Coronary artery (tissue), 2 donors: ENCODE measurements at regions not wholly inside any gene's neighbourhood (a gene's known extent, or its start where the extent isn't known, plus 50 kb on each side); places are given as distances from the start of the nearest gene placed in this dataset.
A peak's percentile ranks its signal among the peaks of the same experiment; 100 is the strongest.

ENCODE experiments used
- DNase-seq: peaks from one replicate; pipeline ENCODE4 v3.0.0-alpha.2; 2017; ENCODE audit warnings: low spot score
- H3K27ac ChIP-seq, 2 donors: fragments of 200-600 bp; sonication (generic); one replicate each; pipeline ENCODE4 v1.5.1; 2016 to 2019
- H3K4me3 ChIP-seq: fragments of 200-600 bp; sonication (generic); 2 replicates; pipeline ENCODE4 v1.5.1; 2016; ENCODE audit warnings: mild to moderate bottlenecking, moderate library complexity
- TF ChIP-seq, protein P1 (sequence below): fragments of 200-600 bp; sonication (generic); IDR thresholded peaks from one replicate; pipeline ENCODE4 v1.5.1; 2019; ENCODE audit warnings: antibody characterized with exemption

DNA sequence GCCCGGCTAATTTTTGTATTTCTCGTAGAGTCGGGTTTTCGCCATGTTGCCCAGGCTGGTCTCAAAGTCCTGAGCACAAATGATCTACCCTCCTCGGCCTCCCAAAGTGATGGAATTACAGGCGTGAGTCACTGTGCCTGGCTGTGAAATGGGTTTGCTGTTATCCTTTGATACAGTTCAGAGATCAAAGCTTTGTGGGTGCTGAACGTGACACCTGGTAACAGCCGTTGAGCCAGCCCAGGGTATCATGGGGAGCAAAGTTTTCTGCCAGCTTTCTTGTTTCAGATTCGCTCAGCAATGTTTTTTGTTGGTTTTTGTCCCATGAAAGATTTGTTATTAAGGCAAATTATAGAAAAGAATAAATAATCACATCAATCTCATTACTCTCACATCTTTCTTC is 68.9 kb upstream of the LPAR1 start:
- Histone ChIP-seq H3K27ac (no peak overlapping the region), H3K4me3 (no peak overlapping the region)
- TF ChIP-seq, protein P1, sequence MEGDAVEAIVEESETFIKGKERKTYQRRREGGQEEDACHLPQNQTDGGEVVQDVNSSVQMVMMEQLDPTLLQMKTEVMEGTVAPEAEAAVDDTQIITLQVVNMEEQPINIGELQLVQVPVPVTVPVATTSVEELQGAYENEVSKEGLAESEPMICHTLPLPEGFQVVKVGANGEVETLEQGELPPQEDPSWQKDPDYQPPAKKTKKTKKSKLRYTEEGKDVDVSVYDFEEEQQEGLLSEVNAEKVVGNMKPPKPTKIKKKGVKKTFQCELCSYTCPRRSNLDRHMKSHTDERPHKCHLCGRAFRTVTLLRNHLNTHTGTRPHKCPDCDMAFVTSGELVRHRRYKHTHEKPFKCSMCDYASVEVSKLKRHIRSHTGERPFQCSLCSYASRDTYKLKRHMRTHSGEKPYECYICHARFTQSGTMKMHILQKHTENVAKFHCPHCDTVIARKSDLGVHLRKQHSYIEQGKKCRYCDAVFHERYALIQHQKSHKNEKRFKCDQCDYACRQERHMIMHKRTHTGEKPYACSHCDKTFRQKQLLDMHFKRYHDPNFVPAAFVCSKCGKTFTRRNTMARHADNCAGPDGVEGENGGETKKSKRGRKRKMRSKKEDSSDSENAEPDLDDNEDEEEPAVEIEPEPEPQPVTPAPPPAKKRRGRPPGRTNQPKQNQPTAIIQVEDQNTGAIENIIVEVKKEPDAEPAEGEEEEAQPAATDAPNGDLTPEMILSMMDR, result no peak
- DNase-seq, result no peak

DNA sequence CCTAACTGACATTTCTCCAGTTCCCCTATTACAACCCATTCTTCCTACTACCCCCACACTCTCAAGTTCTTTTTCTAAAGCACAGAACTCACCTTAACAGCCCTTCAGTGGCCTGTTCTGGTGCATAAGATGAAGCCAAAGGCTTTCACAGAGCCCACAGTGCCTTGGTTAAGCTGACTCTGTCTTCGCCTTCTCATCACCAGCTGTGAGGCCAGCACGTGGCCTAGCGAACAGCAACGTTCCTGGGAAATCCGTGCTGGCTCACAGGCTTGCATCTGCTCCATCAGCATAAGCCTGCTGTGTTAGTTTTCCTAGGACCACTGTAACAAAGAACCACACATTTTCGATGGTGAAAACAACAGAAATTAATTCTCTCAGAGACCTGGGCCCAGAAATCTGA is 67.9 kb upstream of the LPAR1 start:
- TF ChIP-seq, protein P1, result no peak
- Histone ChIP-seq H3K4me3 (no peak overlapping the region), H3K27ac (no peak overlapping the region)
- no peak for DNase-seq

DNA sequence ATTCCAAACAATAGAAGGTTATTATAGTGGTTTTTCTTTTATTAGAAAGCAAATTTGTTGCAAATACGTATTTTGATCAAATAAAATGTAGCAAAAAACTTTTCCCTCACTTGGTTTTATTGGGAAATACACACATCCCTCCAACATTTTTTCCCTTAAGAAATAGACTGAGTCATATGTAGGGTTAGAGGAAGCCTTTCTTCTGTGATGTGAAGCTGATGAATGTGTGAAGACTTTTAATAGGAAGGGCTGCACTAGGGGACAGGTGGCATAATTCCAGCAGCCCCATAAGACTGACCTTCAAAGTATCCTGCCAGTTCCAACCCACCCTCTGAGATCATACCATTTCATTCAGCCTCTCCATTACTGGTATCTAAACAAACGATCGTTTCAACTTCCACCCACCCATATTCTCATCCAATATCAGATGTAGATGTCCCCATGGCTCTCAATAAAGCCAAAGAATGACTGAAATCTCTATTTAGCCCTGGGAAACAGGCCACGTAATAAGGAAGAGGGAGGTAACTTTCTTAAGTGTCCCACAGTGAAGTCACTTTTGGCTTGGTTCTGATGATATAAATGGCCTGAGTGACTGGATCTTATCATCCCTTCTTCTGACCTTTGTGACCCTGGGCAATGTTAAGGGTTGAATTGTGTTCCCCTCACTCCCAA is 64.7 kb upstream of the LPAR1 start:
- DNase-seq, result no peak
- Histone ChIP-seq H3K27ac (peak overlapping the region in 1 of 2 donors; percentile 56), H3K4me3 (no peak overlapping the region)
- TF ChIP-seq, protein P1, result no peak

DNA sequence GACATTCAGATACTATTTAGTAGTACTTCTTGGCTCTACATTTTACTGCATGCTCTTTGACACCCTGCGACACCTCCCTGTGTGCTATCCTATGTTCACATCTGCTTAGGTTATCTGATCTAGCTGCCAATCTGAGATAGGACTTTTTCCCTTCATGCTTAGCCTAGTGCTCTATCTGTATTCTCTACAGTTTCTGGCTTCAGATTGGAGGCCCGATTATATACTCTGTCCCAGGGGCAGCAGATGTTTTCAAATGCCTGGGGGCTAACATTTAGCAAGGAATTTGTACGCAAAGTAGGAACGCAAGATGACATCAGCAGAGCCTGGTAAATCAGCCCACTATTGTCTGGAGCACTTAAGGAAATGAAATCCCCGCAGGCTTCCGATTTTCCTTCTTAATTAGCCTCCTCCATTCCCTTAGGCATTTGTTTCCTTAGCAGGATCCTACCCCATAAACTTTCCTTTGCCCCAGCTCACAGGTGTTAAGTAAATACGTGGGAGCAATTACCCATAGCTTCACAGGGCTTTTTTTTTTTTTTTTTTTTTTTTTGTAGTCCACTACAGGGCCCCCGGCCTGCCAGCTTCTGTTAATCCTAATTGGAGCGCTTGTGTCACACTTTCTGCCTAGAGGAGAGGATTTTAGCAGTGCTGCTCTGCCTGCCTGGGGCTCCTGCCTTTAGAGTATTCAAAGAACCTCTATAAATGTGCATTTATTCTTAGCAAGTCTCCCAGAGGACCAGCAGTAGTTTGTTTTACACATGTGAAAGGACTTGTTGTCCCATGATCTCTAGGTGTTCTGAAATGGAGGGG is 61.1 kb upstream of the LPAR1 start:
- no peak for DNase-seq
- Histone ChIP-seq H3K4me3 (no peak overlapping the region), H3K27ac (no peak overlapping the region)
- TF ChIP-seq, protein P1, result no peak

DNA sequence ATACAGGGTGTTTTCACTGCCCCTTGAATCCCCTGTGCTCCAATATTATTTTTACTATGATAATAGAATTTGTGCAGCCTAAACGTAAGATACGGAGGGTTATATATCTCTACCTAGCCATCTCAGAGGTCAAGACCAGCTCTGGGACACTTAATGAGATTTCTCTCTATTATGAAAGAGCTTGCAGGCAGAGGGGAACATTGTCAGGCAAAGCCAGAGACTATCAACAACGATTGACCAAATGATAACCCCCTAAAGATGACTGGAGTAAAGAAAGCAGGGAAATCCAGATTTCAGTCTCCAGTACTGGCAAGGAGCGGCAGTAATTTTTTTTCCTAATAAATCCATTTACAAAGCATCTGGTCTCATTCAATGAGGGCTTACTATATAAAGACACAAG is 59.8 kb upstream of the LPAR1 start:
- no peak for DNase-seq
- TF ChIP-seq, protein P1, result no peak
- Histone ChIP-seq H3K27ac (no peak overlapping the region), H3K4me3 (no peak overlapping the region)

DNA sequence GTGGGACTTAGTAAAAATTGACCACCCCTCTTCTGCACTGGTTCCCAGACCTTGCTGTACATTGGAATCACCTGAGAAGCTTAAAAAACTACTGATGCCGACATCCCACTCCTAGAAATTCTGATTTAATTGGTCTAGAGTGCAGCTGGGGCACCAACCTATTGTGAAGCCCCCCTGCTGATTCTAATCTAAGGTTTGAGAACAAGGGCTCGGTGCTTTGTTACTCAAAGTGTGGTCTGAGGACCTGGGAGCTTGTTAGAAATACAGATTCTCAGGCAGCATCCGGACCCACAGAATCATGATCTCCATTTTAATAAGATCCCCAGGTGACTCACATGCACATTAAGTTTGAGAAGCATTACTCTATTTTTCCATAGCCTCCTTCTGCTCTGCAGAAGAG is 57.8 kb upstream of the LPAR1 start:
- H3K4me3 ChIP-seq, result no peak overlapping the region
- TF ChIP-seq, protein P1, result no peak
- H3K27ac ChIP-seq, result no peak overlapping the region
- DNase-seq, result no peak

DNA sequence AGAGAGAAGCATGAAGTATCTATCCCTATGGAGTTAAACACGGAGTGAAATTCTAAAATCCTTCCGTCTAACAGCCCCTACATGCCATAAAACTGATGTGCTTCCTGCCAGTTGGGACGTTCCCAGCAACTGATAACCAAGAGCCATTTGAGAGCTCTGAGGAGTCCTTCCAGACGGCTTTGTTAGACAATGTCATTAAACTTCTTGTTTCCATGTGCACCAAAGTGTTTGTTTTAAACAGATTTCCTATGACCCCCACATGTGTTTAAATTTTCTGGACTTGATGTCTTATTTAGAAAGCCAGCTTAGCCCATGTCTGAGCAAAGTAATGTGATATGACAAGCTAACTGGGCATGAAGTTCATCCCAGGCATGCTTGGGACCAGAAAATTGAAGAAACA is 57.2 kb upstream of the LPAR1 start:
- no peak overlapping the region for H3K4me3 ChIP-seq
- peak overlapping the region in 1 of 2 donors; percentile 57 for H3K27ac ChIP-seq
- TF ChIP-seq, protein P1, result no peak
- no peak for DNase-seq
